ENCODE measurements at regions not wholly inside any gene's neighbourhood (a gene's known extent, or its start where the extent isn't known, plus 50 kb on each side); places are given as distances from the start of the nearest gene placed in this dataset.

DNA sequence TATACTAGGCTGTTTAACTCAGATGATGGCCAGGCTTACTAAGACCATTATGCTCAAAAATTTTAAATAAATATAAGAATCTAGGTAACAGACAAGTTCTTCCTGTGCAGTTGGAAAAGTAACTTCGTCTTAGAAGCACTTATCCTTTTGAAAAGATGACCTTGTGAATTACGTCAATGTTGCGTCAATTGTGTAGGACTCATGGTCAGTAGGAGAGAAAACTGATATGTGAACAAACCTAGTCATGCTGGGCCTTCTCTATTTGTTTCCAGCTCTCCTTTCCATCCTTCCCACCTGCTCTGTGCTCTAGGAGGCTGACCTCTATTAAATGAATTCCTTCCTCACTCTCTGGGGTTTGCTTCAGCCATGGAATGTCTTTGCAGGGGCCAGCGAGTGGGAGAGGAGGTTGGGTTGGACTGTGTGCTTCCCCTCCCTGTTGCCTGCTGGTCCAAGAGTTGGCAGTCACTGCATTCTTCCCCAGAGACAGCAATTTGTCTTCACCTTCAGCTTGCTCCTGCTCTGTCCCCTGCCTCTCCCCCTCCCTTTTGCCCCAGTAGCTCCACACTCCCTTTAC, 128.0 kb upstream of the TNFAIP3 start:
- TF ChIP-seq, protein P1, sequence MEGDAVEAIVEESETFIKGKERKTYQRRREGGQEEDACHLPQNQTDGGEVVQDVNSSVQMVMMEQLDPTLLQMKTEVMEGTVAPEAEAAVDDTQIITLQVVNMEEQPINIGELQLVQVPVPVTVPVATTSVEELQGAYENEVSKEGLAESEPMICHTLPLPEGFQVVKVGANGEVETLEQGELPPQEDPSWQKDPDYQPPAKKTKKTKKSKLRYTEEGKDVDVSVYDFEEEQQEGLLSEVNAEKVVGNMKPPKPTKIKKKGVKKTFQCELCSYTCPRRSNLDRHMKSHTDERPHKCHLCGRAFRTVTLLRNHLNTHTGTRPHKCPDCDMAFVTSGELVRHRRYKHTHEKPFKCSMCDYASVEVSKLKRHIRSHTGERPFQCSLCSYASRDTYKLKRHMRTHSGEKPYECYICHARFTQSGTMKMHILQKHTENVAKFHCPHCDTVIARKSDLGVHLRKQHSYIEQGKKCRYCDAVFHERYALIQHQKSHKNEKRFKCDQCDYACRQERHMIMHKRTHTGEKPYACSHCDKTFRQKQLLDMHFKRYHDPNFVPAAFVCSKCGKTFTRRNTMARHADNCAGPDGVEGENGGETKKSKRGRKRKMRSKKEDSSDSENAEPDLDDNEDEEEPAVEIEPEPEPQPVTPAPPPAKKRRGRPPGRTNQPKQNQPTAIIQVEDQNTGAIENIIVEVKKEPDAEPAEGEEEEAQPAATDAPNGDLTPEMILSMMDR (IDR thresholded peaks at IDR 0.05): no peak
- no peak for TF ChIP-seq EP300 (IDR thresholded peaks at IDR 0.05)
- TF ChIP-seq POLR2A (IDR thresholded peaks at IDR 0.05): no peak
- TF ChIP-seq POLR2AphosphoS5 (IDR thresholded peaks at IDR 0.05): no peak

All from upper lobe of left lung (tissue), 4 donors.